ENCODE measurements at regions not wholly inside any gene's neighbourhood (a gene's known extent, or its start where the extent isn't known, plus 50 kb on each side); places are given as distances from the start of the nearest gene placed in this dataset.

DNA sequence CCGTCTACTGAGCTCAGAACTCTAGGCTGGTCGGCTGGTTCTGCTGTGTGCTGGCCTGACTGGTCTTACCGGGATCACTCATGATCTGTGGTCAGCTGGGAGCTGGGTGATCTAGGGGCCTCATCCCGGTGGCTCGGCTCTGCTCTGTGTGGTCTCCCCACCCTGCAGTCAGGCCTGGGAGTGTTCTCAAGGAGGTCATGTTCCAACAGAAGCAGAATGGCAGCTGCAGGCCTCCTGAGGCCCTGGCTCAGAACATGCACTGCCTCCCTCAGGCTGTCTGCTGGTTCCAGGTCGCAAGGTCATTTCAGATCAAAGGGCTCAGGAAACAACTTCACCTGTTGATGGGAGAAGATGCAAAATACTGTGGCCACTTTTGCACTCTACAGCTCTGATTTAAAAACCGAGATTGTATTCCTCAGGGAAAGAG lies 81.1 kb upstream of the RFX8 start:
- no peak for DNase-seq (ENCODE audit: low read depth in 2 of 2)

DNA sequence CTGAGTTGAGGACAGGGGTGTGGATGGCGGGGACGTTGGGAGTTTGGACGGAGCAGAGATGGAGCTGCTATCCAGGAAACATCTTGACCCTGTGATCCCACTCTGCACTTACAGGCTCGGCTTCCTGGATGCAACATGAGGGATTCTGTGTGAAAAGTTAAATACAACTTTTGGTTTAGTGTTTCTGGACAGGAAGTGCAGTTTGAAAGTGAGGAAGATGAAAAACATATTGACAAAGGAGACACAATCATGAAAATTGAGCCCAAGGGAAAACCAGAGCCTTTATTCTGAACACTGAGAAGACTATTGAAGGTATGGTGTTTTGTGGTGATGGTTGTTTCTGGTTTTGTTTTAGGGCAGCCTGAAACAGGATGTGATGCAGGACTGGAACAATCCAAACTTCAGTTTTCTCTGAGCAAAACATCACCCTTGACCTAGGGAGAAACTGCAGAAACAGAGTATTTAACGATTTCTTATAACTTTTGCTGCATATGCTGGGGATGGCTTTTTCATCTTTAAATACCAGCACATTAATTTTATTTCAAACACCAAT lies 76.5 kb upstream of the RFX8 start:
- no peak for DNase-seq (ENCODE audit: low read depth in 2 of 2)

DNA sequence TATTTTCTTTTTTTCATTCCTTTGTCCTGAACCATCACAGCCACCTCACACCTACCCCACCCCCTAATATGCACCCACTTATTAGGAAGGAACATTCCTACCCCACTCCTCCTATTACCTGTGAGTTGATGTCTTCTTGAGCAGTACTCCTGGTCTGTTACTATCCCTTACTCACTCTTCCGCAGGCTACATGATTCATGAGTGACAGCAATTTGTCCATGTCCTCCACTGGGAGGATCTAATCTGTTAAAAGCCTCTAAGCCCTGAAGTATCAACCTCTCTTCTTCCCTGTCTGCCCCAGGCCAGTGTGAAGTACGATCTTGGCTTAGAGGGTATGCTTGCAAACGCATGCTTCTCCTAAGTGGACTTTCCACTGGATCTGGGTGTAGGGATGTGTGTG lies 75.6 kb upstream of the RFX8 start:
- no peak for DNase-seq (ENCODE audit: low read depth in 2 of 2)

DNA sequence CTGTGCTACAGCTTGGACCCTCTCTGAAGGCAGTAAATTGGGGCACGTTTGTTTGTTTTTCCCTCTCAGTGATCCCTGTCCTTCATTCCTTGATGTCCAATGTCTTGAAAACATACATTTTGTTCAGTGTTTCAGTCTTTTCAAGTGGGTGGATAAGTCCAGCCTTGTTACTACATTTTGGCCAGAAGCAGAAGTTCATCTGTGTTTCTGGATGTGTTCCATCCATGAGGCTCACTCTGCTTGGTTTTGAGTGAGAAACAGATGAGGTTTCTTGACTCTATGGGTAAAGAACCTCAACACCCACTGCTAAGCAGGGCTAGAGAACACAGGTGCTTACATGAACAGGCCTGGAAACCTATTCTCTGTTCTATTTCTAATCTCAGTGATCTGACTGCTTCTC lies 74.5 kb upstream of the RFX8 start:
- no peak for DNase-seq (ENCODE audit: low read depth in 2 of 2)

DNA sequence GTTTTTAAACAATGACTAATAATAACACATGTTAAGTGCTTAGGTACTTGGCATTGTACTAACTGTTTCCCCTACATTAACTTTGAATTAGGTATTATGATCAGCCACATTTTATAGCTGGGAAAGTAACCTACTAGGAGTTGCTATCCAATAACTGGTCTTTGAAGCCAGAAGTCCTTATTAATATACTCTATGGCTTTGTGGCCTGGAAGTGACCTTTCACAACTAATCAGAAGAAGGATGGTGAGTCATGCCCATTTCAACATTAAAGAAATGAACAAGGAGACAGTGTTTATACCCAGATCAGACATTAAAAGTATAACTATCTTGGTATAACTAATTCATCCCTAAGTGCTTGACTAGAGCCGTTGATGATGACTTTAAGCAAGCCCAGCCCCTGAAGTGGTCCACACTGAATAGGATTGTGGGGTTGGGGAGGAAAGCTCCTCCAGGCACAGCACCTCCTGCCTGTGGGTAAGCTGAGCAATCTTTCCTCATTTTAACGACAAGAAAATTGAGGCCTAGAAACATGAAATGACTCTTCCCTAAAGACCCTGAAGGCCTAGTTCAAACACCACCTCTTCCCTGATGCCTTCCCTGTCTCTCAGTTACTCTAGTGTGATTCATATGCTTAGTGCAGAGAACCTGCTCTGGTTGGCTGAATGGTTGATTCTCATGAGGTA lies 71.6 kb upstream of the RFX8 start:
- no peak for DNase-seq (ENCODE audit: low read depth in 2 of 2)

DNA sequence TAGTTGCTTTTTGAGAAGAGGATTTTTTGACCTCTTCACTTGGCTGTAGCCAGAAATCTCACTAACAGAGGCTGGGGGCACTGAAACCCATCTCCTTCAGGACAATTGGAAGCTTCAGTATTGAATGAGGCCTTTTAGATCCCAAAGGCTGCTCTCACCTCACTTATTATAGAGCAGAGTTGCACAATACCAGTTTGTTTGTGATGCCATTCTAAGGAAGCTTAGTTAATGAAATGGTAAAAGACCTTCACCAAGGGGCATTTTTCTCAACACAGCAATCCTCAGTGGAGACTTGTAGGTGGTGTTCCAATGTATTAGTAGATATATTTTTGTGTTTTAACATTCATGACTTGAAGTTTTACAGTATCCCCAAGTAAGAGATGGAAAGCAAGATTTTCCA lies 71.0 kb upstream of the RFX8 start:
- DNase-seq (ENCODE audit: low read depth in 2 of 2), result no peak

DNA sequence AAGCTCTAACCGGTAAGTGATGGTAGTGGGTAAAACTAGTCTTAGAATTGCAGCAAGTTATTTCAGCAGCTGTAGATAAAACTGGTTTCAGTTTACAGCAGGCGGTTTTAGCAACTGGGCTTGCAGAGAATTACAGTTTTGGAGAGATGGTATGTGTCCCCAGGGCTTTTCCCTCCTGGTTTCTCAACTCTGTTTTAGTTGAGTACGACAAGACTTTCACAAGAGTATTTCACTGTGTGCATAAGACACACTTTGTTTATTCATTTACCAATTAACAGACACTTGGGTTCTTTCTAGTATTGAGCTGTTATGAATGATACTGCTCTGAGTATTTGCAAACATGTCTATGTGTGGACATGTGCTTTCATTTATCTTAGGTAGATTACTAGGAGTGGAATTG lies 65.6 kb upstream of the RFX8 start:
- no peak for DNase-seq (ENCODE audit: low read depth in 2 of 2)

DNA sequence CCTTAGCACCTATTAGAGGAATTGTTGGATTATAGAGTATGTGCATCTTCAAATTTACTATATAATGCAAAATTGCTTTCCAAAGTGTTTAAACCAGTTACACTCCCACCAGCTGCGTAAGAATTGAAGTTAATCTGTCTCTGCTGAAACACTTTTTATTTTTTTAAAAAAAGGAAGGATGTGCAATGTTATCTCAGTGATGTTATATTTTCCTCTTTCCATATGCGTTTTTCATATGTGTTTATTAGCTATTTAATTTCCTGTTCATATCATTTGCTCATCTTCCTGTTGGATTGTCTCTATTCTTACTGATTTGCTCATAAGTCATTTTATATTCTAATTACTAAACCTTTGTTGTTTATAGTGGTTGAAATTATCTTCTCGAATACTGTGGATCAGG lies 63.2 kb upstream of the RFX8 start:
- no peak for DNase-seq (ENCODE audit: low read depth in 2 of 2)

DNA sequence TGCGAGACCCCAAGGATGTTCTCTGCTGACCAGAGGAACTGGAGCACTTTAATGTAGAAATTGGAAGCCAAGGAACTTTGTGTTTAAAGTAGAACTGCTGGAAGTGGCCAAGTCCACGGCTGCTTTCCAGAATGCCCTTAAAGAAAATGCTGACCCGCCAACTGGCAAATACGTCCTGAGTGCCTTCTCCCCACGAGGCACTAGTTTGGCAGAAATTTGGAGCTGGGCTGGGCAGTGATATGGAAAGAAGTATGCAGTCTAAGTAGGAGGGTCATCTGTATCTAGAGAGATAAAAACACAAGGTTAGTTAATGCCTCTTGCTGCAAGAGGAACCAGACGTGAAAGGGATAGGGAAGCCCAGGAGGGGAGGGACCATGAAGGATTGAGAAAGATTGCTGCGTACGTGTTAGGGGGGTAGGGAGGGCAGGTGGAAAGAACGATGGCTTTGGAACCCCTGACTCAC lies 59.3 kb upstream of the RFX8 start:
- DNase-seq (ENCODE audit: low read depth in 2 of 2), result no peak

DNA sequence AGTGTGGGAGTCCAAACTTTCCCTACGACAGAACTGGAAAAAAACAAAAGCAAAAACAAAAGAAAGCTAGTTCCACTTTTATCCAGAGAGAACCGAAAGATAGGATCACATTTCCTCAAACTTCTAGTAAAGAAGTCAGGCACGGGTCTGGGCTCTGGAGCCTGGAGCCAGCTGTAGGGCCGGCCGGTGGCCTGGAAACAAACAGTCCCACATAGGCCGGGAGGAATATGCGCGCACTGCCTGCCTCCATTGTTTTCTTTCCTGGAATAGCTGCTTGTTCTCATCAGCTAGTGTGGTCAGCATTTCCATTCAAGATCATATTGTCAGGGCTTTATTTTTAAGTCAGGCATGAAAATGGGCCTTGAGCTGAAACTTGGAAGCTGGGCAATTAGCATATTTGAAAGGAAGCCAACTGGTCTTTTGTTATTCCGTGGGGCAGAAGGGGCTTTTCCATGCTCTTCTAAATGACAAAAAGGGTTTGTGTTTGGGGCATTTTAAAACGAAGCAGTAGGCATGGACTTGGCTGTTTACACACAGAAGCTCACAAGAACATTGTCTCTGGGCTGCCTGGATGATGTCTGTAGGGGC lies 58.7 kb upstream of the RFX8 start:
- no peak for DNase-seq (ENCODE audit: low read depth in 2 of 2)

DNA sequence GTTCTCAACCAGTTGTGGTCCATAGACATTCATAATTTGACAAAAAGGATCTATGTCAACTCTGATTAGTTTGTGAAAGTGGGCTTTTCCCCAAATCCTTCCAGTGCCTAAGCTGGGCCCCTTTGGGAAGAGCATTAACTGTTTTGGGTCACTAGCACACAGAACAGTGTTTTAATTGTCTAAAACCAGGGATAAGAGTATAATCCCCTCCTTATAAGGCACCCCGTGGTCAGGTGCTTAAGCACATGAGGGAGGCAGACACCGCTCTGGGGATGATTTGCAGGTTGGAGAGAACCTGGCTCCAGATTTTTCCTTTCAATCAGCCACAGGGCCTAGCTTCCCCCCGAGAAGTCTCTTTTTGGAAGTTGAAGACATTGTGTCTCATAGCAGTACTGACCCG lies 53.6 kb upstream of the RFX8 start:
- no peak for DNase-seq (ENCODE audit: low read depth in 2 of 2)

DNA sequence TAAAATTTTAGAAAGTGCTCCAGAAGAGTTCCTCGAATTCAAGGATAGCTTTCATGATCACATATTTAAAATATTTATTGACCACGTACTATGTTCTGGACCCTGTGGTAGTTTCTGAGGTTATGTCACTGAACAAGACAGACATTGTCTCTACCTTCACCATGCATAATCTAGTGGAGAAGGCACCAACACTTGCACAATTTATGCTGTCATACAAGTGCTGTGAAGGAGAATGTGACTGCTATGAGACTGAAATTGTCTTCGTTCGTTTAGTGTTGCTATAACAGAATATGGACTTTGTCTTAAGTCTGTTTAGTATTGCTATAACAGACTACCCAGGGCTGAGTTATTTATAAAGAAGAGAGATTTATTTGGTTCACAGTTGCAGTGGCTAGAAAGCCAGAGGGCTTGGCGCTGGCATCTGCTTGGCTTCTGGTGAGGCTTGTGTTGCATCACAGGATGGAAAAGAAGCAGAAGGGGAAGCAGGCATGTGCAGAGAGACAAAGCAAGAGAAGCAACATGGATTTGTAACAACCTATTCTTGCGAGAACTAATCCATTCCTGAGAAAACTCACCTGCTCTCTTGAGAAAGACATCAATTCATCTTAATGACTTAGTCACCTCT lies 50.0 kb upstream of the RFX8 start:
- DNase-seq (ENCODE audit: low read depth in 2 of 2), result no peak

Measured in stimulated activated CD4-positive, alpha-beta T cell treated with anti-CD3 and anti-CD28 coated beads, Interleukin-4, amount 100 ng/mL, for 48 hours (primary cell).